GM03348 (cell line): ENCODE measurements at regions not wholly inside any gene's neighbourhood (a gene's known extent, or its start where the extent isn't known, plus 50 kb on each side); places are given as distances from the start of the nearest gene placed in this dataset.
A peak's percentile ranks its signal among the peaks of the same experiment; 100 is the strongest.
"Not testable (repeated sequence)": the region's sequence is repeated elsewhere in the genome, so short reads cannot be mapped to it uniquely, and the experiment has no call there.

ENCODE experiments used
- DNase-seq: peaks from one replicate; pipeline ENCODE4 v3.0.0; 2012; ENCODE audit warnings: low spot score

- no peak for DNase-seq
Measured at GRCh38 chr4:13986548-13986947, 359.0 kb upstream of the BOD1L1 start.

GRCh38 chr4:13988353-13989305, 361.1 kb upstream of the BOD1L1 start:
- DNase-seq = peak; percentile 68

GRCh38 chr4:13989501-13989900, 362.0 kb upstream of the BOD1L1 start:
- no peak for DNase-seq

GRCh38 chr4:13990596-13991589, 363.4 kb upstream of the BOD1L1 start:
- DNase-seq = no peak

GRCh38 chr4:13992041-13992440, 364.5 kb upstream of the BOD1L1 start:
- no peak for DNase-seq

- no peak for DNase-seq
Measured at GRCh38 chr4:13992975-13993520, 365.5 kb upstream of the BOD1L1 start.

- no peak for DNase-seq
Measured at GRCh38 chr4:13994016-13994415, 366.5 kb upstream of the BOD1L1 start.

GRCh38 chr4:13998850-13999445, 371.4 kb upstream of the BOD1L1 start:
- DNase-seq = no peak

- DNase-seq = no peak
Measured at GRCh38 chr4:14000091-14000814, 372.7 kb upstream of the BOD1L1 start.

GRCh38 chr4:14002331-14002730, 374.8 kb upstream of the BOD1L1 start:
- DNase-seq = not testable (repeated sequence)

GRCh38 chr4:14008494-14008893, 381.0 kb upstream of the BOD1L1 start:
- DNase-seq = no peak

- DNase-seq = no peak
Measured at GRCh38 chr4:14018191-14018853, 390.8 kb upstream of the BOD1L1 start.

- peak; percentile 10 for DNase-seq
Measured at GRCh38 chr4:14022456-14022855, 394.9 kb upstream of the BOD1L1 start.

GRCh38 chr4:14023036-14023435, 395.5 kb upstream of the BOD1L1 start:
- DNase-seq = no peak

- no peak for DNase-seq
Measured at GRCh38 chr4:14023896-14024295, 396.4 kb upstream of the BOD1L1 start.

- no peak for DNase-seq
Measured at GRCh38 chr4:14025111-14025510, 397.6 kb upstream of the BOD1L1 start.

GRCh38 chr4:14025891-14026290, 398.4 kb upstream of the BOD1L1 start:
- DNase-seq = no peak

GRCh38 chr4:14028862-14029261, 401.3 kb upstream of the BOD1L1 start:
- DNase-seq = no peak

- no peak for DNase-seq
Measured at GRCh38 chr4:14035076-14035475, 407.6 kb upstream of the BOD1L1 start.

GRCh38 chr4:14043203-14043602, 415.7 kb upstream of the BOD1L1 start:
- no peak for DNase-seq

- no peak for DNase-seq
Measured at GRCh38 chr4:14046642-14047041, 419.1 kb upstream of the BOD1L1 start.
